Uterus (tissue), 2 donors: ENCODE measurements at regions not wholly inside any gene's neighbourhood (a gene's known extent, or its start where the extent isn't known, plus 50 kb on each side); places are given as distances from the start of the nearest gene placed in this dataset.

Source experiments
- POLR2A ChIP-seq, 2 donors: fragments of 450-650 bp; IDR thresholded peaks; one replicate each; pipeline ENCODE4 v1.6.1; 2016; ENCODE audit warnings: antibody characterized with exemption in 2 of 2, mild to moderate bottlenecking in 1 of 2, moderate library complexity in 1 of 2
- TF ChIP-seq, protein P1 (sequence below), 4 experiments: fragments of 200-600 bp in 2 of 4; fragments of 450-650 bp in 2 of 4; sonication (generic) in 2 of 4; IDR thresholded peaks; one replicate each; pipeline ENCODE4 v1.5.1; 2016 to 2019; ENCODE audit warnings: antibody characterized with exemption in 4 of 4, mild to moderate bottlenecking in 2 of 4, moderate library complexity in 1 of 4

DNA sequence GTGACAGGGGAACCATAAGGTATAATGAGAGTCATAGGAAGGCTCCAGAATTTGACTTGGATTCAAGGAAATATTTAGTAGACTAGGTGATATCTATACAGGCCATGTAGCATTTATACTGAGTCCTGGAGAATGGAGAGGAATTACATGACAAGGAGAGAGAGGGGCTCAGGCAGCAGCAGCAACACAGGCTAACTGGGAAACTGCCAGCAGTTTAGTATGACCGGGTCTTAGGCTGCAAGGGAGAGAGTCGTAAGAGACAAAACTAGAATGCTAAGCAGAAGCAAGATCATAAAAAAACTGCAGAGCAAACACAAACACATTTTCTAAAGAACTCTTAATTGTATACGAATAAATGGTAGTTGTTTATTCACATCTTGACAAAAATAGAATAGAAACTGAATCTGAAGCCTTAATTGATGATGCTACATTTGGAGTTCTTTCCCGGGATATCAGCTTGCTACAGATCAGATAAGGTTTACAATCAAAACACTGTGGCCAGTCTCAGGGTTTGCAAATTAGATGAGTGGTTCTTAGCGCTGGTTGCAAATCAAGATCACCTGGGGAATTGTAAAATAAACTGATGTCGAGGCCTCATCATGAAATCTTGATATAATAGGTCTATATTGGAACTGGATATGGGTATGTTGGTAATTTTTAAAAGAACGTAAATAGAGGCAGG lies 480.0 kb upstream of the C9orf72 start:
- TF ChIP-seq, protein P1, sequence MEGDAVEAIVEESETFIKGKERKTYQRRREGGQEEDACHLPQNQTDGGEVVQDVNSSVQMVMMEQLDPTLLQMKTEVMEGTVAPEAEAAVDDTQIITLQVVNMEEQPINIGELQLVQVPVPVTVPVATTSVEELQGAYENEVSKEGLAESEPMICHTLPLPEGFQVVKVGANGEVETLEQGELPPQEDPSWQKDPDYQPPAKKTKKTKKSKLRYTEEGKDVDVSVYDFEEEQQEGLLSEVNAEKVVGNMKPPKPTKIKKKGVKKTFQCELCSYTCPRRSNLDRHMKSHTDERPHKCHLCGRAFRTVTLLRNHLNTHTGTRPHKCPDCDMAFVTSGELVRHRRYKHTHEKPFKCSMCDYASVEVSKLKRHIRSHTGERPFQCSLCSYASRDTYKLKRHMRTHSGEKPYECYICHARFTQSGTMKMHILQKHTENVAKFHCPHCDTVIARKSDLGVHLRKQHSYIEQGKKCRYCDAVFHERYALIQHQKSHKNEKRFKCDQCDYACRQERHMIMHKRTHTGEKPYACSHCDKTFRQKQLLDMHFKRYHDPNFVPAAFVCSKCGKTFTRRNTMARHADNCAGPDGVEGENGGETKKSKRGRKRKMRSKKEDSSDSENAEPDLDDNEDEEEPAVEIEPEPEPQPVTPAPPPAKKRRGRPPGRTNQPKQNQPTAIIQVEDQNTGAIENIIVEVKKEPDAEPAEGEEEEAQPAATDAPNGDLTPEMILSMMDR (IDR thresholded peaks at IDR 0.05) = no peak
- TF ChIP-seq POLR2A (IDR thresholded peaks at IDR 0.05) = no peak
